OCI-LY7 (cell line): ENCODE measurements at regions not wholly inside any gene's neighbourhood (a gene's known extent, or its start where the extent isn't known, plus 50 kb on each side); places are given as distances from the start of the nearest gene placed in this dataset.

Experiments used
- EZH2phosphoT487 ChIP-seq: fragments of 200-600 bp; sonication (generic); IDR thresholded peaks from 2 replicates; pipeline ENCODE4 v1.6.1; 2018; ENCODE audit warnings: low read depth, borderline replicate concordance, mild to moderate bottlenecking, mixed run types, antibody characterized with exemption, low read length, moderate library complexity, mixed read lengths
- TF ChIP-seq, protein P1 (sequence below): fragments of 200-600 bp; sonication (generic); conservative IDR thresholded peaks from 2 replicates; pipeline ENCODE4 v1.5.1; 2014; ENCODE audit warnings: mild to moderate bottlenecking, antibody characterized with exemption, low read length, moderate library complexity, mixed read lengths

DNA sequence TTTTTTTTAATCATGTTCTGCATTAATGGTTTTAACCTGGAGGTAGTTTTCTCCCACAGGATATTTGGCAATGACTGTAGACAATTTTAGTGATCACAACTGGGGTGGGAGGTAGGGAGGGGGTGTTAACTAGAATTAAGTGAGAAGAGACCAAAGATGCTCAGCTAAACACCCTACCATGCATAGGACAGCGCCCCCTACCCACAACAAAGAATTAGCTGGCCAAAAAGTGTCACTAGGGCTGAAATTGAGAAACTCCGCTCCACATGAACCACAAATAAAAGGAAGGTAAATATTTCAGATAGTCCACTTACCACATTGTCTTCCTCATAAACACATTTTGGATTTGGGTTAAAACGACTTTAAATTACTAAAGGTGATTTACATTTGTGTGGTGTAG, 942.6 kb downstream of the SUCLG1 start:
- TF ChIP-seq, protein P1, sequence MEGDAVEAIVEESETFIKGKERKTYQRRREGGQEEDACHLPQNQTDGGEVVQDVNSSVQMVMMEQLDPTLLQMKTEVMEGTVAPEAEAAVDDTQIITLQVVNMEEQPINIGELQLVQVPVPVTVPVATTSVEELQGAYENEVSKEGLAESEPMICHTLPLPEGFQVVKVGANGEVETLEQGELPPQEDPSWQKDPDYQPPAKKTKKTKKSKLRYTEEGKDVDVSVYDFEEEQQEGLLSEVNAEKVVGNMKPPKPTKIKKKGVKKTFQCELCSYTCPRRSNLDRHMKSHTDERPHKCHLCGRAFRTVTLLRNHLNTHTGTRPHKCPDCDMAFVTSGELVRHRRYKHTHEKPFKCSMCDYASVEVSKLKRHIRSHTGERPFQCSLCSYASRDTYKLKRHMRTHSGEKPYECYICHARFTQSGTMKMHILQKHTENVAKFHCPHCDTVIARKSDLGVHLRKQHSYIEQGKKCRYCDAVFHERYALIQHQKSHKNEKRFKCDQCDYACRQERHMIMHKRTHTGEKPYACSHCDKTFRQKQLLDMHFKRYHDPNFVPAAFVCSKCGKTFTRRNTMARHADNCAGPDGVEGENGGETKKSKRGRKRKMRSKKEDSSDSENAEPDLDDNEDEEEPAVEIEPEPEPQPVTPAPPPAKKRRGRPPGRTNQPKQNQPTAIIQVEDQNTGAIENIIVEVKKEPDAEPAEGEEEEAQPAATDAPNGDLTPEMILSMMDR: peak; percentile 49
- TF ChIP-seq EZH2phosphoT487: no peak
